ENCODE measurements at regions not wholly inside any gene's neighbourhood (a gene's known extent, or its start where the extent isn't known, plus 50 kb on each side); places are given as distances from the start of the nearest gene placed in this dataset.
"Not testable (repeated sequence)": the region's sequence is repeated elsewhere in the genome, so short reads cannot be mapped to it uniquely, and the experiment has no call there.

DNA sequence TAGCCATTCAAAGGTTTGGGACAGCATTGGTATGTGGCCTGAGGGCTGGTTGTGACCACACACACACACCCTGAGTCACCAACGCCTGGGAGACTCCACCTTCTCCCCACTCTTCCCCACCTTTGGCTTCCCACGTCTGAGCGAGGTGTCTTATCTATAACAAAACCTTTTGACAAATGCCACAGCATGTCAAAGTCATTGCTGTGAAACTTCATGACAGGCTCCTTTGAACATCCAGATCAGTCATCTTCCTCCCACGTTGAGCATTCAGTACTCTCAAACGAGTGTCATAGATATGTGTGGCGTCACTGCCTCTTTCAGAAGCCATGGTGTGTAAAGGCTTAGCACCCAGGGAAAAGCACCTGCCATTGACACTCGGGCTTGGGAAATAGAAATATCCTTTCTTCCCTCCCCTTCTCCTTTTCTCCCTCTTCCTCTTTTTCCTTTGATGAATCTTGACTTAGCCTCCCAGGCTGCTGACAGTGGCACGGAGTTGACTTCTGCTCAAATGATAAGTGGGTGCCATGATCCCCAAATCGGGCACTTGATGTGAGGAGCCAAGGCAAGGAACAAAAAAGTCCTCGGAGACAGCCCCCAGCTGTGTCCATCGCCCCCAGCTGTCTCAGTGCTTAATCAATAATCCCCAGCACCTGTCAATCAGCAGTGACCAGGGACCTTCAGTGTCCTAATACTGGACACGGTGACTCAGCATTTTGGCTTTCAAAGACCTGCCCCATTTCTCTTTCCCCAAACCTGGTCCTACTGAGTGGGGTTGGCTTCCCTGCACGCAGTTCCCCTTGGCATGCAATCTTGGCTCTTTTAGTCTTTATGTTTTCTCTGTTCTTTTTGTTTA is 114.8 kb downstream of the FGF18 start:
- TF ChIP-seq POLR2A (IDR thresholded peaks at IDR 0.05; ENCODE audit: low read length): no peak
- no peak for TF ChIP-seq GATA1 (IDR thresholded peaks at IDR 0.05; ENCODE audit: low read depth, low read length)
- no peak for DNase-seq

DNA sequence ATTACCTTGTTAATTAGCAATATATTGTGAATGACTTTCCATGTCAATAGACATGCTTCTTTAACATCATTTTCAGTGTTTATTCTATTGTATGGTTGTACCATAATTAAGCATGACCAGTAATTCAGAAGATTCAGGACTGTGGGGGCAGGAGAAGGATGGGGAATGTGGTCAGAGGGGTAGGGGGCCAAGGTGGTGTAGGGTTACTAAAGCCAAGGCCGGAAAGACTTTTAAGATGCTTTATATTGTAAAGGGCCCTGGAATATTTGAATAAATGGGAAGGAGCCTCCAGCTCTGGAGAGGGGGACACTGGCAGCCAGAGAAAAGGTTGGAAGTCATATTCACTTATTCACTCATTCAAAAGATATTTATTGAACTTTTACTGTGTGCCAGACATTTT is 115.7 kb downstream of the FGF18 start:
- no peak for TF ChIP-seq POLR2A (IDR thresholded peaks at IDR 0.05; ENCODE audit: low read length)
- TF ChIP-seq GATA1 (IDR thresholded peaks at IDR 0.05; ENCODE audit: low read depth, low read length): no peak
- no peak for DNase-seq

DNA sequence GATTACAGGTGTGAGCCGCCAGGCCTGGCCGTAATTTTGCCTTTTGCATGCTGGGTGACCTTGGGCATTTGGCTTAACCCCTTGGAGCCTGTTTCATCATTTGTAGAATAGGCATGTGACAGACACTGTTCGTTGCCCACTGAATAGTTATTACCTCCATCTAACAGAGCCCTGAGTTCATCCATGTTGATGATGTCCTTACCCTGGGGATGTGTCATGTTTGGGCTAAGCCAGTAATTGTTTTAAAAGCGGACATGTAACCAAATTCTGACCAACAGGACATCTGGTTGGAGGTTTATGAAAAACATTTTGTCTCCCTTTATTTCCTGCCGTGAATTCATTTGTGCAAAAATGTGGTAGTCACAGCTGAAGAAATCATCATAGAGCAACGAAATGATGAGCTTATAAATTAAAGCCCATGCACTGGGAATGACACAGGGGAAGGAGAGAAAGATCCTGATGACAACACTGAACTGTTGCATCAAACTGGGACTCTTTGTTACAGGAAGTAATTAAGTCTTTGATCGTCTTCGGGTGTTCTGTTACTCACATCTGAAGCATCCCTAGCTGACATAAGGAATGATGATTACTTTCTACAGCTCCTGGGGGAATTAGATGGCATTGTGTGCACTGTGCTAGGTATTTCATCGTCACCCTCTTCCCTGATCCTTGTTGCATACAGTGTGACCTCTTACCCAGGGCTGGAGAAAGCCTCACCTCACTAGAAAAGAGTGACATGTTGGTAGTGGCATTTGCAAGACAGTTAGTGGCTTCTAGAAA is 117.8 kb downstream of the FGF18 start:
- no peak for DNase-seq
- TF ChIP-seq GATA1 (IDR thresholded peaks at IDR 0.05; ENCODE audit: low read depth, low read length): no peak
- no peak for TF ChIP-seq POLR2A (IDR thresholded peaks at IDR 0.05; ENCODE audit: low read length)

- TF ChIP-seq GATA1 (IDR thresholded peaks at IDR 0.05; ENCODE audit: low read depth, low read length): no peak
- no peak for TF ChIP-seq POLR2A (IDR thresholded peaks at IDR 0.05; ENCODE audit: low read length)
Observed at GRCh38 chr5:171537923-171538537, 118.6 kb downstream of the FGF18 start.

GRCh38 chr5:171538681-171539080 is 119.2 kb downstream of the FGF18 start:
- DNase-seq: no peak
- TF ChIP-seq POLR2A (IDR thresholded peaks at IDR 0.05; ENCODE audit: low read length) (no peak), GATA1 (IDR thresholded peaks at IDR 0.05; ENCODE audit: low read depth, low read length) (no peak)

More at GRCh38 chr5:171537923-171538537, 118.6 kb downstream of the FGF18 start:
- DNase-seq: no peak

GRCh38 chr5:171540865-171541264 is 121.4 kb downstream of the FGF18 start:
- no peak for TF ChIP-seq GATA1 (IDR thresholded peaks at IDR 0.05; ENCODE audit: low read depth, low read length)
- TF ChIP-seq POLR2A (IDR thresholded peaks at IDR 0.05; ENCODE audit: low read length): no peak
- DNase-seq: no peak

DNA sequence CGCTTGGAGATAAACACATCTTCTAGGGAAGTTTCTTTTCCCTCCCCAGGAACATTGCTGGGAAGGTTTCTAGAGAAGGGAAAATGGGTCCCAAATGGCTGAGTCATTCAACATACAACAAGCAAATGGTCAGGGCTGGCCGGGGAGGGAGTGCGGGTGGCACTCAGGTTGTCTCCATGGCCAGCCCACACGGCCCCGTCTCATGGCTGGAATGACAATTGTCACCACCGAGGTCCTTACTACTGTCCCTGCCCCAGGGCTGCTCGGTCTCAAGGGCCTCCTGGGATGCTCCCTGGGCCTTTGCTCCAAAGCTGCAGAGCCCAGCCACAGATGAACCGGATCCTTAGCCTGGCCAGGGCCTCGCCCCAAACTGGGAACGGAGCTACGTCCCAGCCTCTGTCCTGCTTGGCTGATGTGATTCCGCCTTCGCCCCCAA is 121.9 kb downstream of the FGF18 start:
- no peak for DNase-seq
- TF ChIP-seq POLR2A (IDR thresholded peaks at IDR 0.05; ENCODE audit: low read length): no peak
- TF ChIP-seq GATA1 (IDR thresholded peaks at IDR 0.05; ENCODE audit: low read depth, low read length): no peak

GRCh38 chr5:171542525-171543140 is 123.2 kb downstream of the FGF18 start:
- TF ChIP-seq POLR2A (IDR thresholded peaks at IDR 0.05; ENCODE audit: low read length) (no peak), GATA1 (IDR thresholded peaks at IDR 0.05; ENCODE audit: low read depth, low read length) (no peak)
- no peak for DNase-seq

DNA sequence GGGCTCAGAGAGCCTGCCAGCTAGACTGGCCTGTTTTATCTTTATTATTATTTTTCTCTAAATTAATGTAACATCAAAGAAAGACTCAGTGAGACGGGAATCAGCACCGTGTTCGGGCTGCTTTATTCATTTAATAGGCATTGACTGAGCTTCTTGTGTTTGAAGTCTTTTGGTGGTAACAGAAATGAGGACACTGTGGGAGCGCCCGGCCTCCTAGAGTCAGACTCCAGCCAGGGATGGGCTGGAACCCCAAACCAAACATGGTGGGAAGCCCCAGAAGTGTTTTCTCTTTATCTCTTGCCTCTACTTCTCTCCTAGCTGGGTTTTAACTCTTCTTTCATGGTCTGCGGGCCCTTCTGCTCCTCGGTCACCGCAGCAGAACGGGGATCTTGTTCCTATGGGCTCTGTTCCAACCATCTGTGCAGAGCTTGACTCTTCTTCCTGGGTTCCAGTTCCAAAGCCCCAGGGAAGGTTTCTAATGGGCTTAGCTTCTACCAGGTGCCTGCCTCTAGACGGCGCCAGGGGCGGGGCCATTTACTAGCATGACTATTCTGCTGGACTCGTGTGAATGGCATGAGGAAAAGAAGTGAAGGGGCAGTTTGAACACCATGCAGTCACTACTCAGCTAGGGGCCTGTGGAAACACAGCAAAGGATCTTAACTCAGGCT is 123.8 kb downstream of the FGF18 start:
- no peak for TF ChIP-seq POLR2A (IDR thresholded peaks at IDR 0.05; ENCODE audit: low read length)
- TF ChIP-seq GATA1 (IDR thresholded peaks at IDR 0.05; ENCODE audit: low read depth, low read length): no peak
- no peak for DNase-seq

- no peak for DNase-seq
- no peak for TF ChIP-seq POLR2A (IDR thresholded peaks at IDR 0.05; ENCODE audit: low read length)
- TF ChIP-seq GATA1 (IDR thresholded peaks at IDR 0.05; ENCODE audit: low read depth, low read length): no peak
Observed at GRCh38 chr5:171544913-171545765, 125.7 kb downstream of the FGF18 start.

- TF ChIP-seq GATA1 (IDR thresholded peaks at IDR 0.05; ENCODE audit: low read depth, low read length) (no peak), POLR2A (IDR thresholded peaks at IDR 0.05; ENCODE audit: low read length) (no peak)
- no peak for DNase-seq
Observed at GRCh38 chr5:171549274-171549673, 129.8 kb downstream of the FGF18 start.

- DNase-seq: not testable (repeated sequence)
Observed at GRCh38 chr5:171553817-171554216, 134.4 kb downstream of the FGF18 start.

All from erythroblast (primary cell).